Cardiac septum (tissue), 1 donor: ENCODE measurements at regions not wholly inside any gene's neighbourhood (a gene's known extent, or its start where the extent isn't known, plus 50 kb on each side); places are given as distances from the start of the nearest gene placed in this dataset.

Experiments
- DNase-seq: peaks from one replicate; pipeline ENCODE4 v3.0.0-alpha.2; 2020; ENCODE audit warnings: low spot score
- intact Hi-C: fragments of 100-400 bp; cut with DNase I; formaldehyde crosslinking; loops from one replicate; pipeline ENCODE4 v1.14.0; 2022
- donor health status: DM: no; HTN: no; CAD: no.

DNA sequence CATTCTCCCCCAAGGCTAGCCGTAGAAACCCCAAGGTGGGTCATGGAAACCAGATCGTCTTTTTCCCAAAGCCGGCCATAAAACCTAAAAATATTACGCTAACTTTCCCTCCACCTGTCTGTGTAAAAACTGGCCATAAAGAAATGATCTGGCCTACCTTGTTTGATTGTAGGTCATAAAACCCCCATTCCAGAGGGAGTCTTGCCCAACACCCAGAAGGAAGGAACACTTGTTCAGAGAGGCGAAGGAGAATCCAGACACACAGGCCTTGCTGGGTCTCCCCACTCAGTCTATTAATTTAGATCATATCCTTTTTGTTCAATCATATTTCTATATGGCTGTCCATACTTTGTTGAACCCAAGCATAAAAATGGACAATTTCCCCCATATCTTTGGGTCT is 344.7 kb downstream of the HRH4 start:
- intact Hi-C loops, result no loop called here
- DNase-seq, result no peak

DNA sequence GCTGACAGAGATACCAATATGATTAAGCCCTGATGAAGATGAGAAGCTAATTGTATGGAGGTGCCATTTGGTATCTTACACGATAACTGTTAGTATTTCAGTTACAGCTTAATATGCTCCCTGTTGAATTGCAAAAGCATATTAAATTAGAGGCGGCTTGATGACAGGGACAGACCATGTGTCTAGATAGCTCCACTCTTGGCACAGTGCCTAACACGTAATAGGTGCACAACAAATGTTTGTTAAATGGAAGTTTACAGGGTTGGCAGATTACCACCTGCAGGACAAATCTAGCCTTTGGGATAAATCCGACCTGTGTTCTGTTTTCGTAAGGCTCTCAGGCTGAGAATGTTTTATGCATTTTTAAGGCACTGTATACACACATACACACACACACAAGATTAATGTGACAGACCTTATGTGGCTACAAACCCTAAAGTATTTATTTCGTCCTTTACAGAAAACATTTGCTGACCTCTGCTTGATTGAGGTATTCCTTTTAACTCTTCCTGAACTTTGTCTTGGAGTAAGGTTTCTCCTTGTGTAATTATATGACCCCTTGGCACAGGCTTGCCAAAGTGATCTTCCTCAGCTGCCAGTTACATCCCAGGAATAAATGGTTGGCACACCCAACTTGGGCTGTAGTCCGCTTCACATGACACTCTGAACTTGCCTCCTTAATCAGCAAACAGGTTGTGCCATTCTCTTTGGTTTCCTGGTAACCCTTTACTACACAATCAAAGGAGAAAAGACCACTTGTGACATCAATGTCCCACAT is 348.9 kb downstream of the HRH4 start:
- DNase-seq, result no peak
- intact Hi-C loops, result no loop called here

- no peak for DNase-seq
- intact Hi-C loops, result no loop called here
These were observed 350.3 kb downstream of the HRH4 start for GRCh38 chr18:24810561-24811305.

GRCh38 chr18:24811950-24812681 is 351.7 kb downstream of the HRH4 start:
- intact Hi-C loops, result no loop called here
- DNase-seq, result no peak

DNA sequence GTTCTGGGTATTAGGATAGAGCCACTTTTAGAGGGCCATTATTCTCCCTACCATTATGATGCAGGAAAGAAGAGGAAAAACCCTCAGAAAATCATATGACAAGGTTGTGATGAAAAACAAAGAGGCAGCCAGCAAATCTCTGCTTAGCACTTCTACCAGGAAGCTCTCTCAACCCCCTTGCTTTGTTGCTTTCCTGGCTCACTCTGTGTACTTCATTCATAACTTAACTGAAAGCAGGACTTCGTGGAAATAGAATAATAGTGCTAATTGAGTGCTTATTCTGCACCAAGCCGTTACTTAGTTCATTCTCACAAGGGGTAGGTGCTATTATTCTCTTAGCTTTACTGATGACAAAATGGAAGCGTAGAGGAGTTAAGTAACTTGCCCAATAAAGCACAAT is 354.1 kb downstream of the HRH4 start:
- intact Hi-C loops, result no loop called here
- DNase-seq, result no peak

- no peak for DNase-seq
- intact Hi-C loops, result no loop called here
These were observed 356.7 kb downstream of the HRH4 start for GRCh38 chr18:24817150-24817549.

DNA sequence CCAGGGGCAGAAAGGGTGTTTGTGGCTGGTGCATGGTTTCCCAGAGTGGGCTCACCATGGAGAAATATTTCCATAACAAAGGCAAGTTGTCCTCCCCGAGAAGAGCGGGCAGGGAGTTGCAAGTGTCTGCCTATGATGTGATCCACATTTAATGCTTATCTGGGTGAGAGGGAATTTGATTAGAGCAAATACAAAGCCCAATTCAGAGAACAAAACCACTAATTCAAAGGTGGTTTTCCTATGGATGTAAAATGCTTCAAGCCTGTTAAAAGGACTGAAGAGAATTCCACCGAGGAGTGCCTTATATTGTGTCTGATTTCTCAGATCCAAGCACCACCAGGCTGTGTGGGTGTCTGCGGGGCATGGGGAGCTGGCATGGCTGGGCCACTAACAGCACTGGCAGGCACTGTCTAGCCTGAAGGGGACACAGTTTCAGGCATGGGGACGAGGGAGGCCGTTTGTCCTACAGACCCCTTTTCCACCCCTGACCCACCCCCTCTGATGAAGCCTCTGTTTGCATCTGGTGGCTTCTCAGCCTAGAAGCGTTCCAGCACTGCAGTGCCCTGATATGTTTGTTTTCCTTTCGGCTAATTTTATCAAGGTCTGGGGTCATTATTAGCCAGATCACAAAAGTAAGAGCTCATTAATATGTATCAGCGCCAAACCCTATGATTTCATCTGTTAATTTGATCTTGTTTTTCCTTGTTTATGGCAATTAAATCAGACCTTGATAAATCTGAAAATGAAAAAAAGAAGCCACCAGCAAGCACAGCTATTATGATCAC is 357.3 kb downstream of the HRH4 start:
- intact Hi-C loops, result no loop called here
- no peak for DNase-seq

- no peak for DNase-seq
- intact Hi-C loops, result no loop called here
These were observed 358.0 kb downstream of the HRH4 start for GRCh38 chr18:24818441-24818840.

DNA sequence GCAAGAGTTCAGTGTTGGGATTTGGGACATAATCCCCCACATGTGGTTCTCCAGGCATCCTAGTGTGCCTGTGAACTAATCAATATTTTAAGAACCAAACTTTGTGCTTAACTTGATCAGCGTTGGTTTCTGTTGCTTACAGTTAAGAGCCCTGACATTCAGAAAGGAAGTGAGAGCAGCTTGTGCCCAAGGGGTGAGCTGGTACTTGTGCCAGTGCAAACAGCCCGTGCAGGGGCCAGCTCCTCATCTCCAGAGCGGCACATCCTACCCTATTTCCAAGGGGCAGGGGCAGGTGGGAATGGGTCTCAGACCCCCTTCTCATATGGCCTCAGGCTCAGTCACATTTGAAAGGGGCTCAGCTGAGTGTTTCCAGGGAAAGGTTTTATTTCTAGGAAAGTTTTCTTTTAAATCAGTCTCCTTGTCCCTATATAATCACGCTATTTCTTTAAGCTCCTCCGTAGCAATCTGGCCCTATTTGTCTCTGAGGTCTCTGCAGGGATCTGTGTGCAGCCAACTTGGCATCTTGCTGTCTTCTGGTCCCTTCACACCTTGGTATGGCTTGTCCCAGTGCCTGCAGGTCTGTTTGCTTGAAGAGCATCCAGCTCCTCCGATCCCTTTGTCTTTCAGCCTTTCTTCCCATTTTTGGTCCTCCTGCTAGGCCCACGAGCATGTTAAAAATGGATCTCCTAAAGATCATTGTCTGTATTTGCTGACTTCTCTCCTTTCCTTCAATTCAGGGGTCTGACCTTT is 358.9 kb downstream of the HRH4 start:
- intact Hi-C loops, result no loop called here
- no peak for DNase-seq

DNA sequence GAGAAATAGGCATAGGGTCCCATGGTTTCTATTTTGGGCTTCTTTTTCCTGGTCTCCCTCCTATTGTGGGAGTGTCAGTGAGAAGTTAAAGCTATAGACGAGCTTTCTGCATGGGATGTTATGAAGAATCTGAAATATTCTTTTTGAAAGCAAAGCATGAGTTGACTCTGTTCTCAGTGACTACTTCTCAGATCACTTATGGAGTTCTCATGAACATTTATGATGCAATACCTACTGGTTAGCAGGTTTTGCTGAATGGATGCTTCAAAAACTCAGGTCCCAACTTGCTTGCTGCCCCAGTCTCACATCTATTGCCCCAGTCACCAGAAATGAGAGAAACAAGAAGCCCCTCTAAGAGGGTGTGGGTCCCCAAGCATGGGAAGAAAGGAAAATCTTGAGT is 365.0 kb downstream of the HRH4 start:
- intact Hi-C loops, result no loop called here
- DNase-seq, result no peak

GRCh38 chr18:24826605-24827004 is 366.2 kb downstream of the HRH4 start:
- DNase-seq, result no peak
- intact Hi-C loops, result no loop called here

- intact Hi-C loops, result no loop called here
- no peak for DNase-seq
These were observed 367.1 kb downstream of the HRH4 start for GRCh38 chr18:24827501-24827900.

DNA sequence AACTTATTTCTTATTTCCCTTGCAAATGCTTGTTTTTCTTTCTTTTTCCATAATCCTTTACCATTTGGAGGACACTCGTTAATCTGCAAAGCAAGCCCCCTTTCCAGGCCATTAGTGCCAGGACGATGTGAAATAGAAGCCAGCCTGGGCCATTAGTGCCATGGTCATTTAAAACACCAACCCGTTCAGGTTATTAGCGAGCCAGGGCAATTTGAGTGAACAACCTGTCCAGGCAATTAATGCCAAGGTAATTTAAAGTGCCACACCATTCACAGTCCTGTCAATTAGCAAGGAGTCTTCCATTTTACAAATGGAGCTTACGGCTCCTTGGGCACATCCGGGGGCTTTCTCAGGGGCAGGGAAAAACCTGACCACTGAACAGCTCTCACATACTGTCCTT is 370.6 kb downstream of the HRH4 start:
- DNase-seq, result no peak
- intact Hi-C loops, result no loop called here

DNA sequence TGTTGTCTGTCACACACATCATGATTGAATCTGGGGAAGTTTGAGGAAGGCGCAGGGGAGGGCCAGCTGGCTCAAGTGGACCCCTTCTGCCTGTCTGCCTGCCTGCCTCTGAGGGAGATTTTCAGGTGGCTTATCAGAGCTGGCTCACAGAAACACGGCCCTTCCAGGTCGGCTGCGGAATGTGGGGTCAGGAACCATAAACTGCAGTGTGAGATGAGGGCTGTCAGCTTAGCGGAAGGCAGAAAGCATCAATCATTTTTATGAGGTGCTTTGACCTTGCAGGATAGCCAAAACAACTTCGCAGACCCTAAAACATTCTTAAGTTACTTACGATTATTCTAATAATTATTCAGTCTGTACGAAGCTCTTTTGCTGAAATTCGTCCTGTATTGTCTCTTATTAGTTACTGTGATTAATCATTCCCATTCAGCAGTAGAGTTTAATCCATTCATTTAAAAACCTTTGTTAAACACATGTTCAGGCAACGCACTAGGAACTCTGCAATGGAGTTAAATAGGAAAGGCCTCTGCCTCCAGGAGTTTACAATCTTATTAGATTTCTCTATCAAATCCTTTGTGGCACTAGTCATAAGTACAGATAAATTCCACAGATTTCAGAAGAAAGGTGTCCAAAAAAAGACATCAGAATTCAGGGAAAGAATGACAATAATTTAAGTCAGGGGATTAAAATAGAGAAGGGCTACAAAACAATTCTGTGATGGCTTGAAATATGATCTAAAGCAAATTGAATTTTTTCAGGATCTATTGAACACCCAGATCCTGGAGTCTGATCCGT is 371.6 kb downstream of the HRH4 start:
- DNase-seq, result no peak
- intact Hi-C loops, result no loop called here

DNA sequence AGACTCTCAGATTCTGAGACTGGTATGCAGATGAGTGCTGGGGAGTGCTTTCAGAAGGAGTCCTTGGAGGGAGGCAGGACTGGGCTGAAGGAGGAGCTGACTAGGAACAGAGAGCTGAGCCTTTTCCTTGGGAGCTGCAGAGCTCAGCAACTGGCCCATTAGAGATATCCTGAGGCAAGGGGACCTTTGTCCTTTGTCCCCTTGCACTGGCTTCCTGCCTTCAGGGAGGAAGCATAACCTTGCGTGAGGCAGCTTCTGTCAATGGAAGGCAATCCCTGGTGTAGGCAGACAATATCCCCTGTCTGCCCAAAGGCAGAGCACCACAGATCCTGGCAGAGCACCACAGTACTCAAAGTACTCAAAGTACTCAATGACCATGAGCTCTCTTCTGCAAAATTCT is 375.3 kb downstream of the HRH4 start:
- intact Hi-C loops, result no loop called here
- no peak for DNase-seq

DNA sequence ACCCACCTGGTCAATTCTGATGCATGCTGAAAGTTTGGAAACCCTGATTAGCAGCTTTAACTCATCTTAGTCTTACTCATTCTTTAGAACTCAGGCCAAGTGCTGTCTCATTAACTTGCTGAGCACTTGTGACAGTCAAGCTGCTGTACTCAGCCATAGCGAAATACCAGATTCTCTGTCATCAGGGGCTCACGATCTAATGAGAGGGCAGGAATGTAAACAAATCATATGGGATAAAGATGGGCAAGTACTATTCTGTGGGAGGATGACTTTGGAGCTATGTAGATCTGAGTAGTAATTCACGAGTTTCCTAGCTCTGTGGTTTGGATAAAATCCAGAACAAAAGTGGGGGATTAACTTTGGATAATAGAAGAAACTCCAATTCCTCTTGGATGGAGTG is 376.6 kb downstream of the HRH4 start:
- intact Hi-C loops, result no loop called here
- DNase-seq, result no peak

GRCh38 chr18:24840051-24840450 is 379.6 kb downstream of the HRH4 start:
- no peak for DNase-seq
- intact Hi-C loops, result no loop called here

DNA sequence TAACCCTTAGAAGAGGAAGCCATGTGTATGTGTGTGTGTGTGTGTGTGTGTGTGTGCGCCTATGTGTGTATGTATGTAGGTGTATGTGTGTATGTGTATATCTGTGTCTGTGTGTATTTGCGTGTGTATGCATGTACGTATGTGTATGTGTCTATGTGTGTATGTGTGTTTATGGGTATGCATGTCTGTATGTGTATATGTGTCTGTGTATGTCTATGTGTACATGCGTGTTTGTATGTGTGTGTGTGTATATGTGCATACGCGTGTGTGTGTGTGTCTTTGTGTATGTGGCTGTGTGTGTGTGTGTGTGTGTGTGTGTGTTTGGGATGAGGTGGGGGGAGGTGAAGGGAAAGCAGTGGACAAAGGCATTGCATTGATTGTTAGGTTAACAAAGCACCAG is 380.2 kb downstream of the HRH4 start:
- intact Hi-C loops, result no loop called here
- DNase-seq, result no peak

- no peak for DNase-seq
These were observed 381.1 kb downstream of the HRH4 start for GRCh38 chr18:24841536-24841935.

More at GRCh38 chr18:24841536-24841935, 381.1 kb downstream of the HRH4 start:
- intact Hi-C loops, result no loop called here
